HS-27A (cell line): ENCODE measurements at regions not wholly inside any gene's neighbourhood (a gene's known extent, or its start where the extent isn't known, plus 50 kb on each side); places are given as distances from the start of the nearest gene placed in this dataset.
"Not testable (repeated sequence)": the region's sequence is repeated elsewhere in the genome, so short reads cannot be mapped to it uniquely, and the experiment has no call there.

Experiments
- DNase-seq: peaks from one replicate; pipeline ENCODE4 v3.0.0-alpha.2; 2012; ENCODE audit warnings: low read depth, missing footprints

- no peak for DNase-seq
Observed at GRCh38 chr1:118828038-118828437, 160.1 kb downstream of the TBX15 start.

GRCh38 chr1:118827636-118828035 lies 160.5 kb downstream of the TBX15 start:
- DNase-seq, result no peak

- DNase-seq, result no peak
Observed at GRCh38 chr1:118827207-118827606, 160.9 kb downstream of the TBX15 start.

- no peak for DNase-seq
Observed at GRCh38 chr1:118826669-118827068, 161.5 kb downstream of the TBX15 start.

GRCh38 chr1:118825619-118826018 lies 162.5 kb downstream of the TBX15 start:
- no peak for DNase-seq

GRCh38 chr1:118821801-118822200 lies 166.3 kb downstream of the TBX15 start:
- DNase-seq, result no peak

- no peak for DNase-seq
Observed at GRCh38 chr1:118820864-118821263, 167.3 kb downstream of the TBX15 start.

GRCh38 chr1:118815909-118816308 lies 172.2 kb downstream of the TBX15 start:
- DNase-seq, result no peak

GRCh38 chr1:118812555-118812954 lies 175.6 kb downstream of the TBX15 start:
- no peak for DNase-seq

GRCh38 chr1:118811156-118811555 lies 177.0 kb downstream of the TBX15 start:
- DNase-seq, result no peak

- DNase-seq, result no peak
Observed at GRCh38 chr1:118809586-118809985, 178.6 kb downstream of the TBX15 start.

GRCh38 chr1:118803128-118803527 lies 185.0 kb downstream of the TBX15 start:
- not testable (repeated sequence) for DNase-seq

- DNase-seq, result no peak
Observed at GRCh38 chr1:118791094-118791691, 196.9 kb downstream of the TBX15 start.

- DNase-seq, result peak; percentile 9
Observed at GRCh38 chr1:118788463-118788862, 199.7 kb downstream of the TBX15 start.

GRCh38 chr1:118786454-118787155 lies 201.5 kb downstream of the TBX15 start:
- DNase-seq, result no peak

- DNase-seq, result no peak
Observed at GRCh38 chr1:118785246-118785645, 202.9 kb downstream of the TBX15 start.

- DNase-seq, result no peak
Observed at GRCh38 chr1:118783095-118783758, 204.9 kb downstream of the TBX15 start.

- no peak for DNase-seq
Observed at GRCh38 chr1:118773656-118774055, 214.5 kb downstream of the TBX15 start.

GRCh38 chr1:118767971-118768370 lies 220.2 kb downstream of the TBX15 start:
- no peak for DNase-seq

- no peak for DNase-seq
Observed at GRCh38 chr1:118753976-118754375, 234.2 kb downstream of the TBX15 start.

- no peak for DNase-seq
Observed at GRCh38 chr1:118751166-118751565, 237.0 kb downstream of the TBX15 start.

- DNase-seq, result no peak
Observed at GRCh38 chr1:118744420-118744819, 243.7 kb downstream of the TBX15 start.

- no peak for DNase-seq
Observed at GRCh38 chr1:118739501-118739900, 248.6 kb downstream of the TBX15 start.
